ENCODE measurements at regions not wholly inside any gene's neighbourhood (a gene's known extent, or its start where the extent isn't known, plus 50 kb on each side); places are given as distances from the start of the nearest gene placed in this dataset.

DNA sequence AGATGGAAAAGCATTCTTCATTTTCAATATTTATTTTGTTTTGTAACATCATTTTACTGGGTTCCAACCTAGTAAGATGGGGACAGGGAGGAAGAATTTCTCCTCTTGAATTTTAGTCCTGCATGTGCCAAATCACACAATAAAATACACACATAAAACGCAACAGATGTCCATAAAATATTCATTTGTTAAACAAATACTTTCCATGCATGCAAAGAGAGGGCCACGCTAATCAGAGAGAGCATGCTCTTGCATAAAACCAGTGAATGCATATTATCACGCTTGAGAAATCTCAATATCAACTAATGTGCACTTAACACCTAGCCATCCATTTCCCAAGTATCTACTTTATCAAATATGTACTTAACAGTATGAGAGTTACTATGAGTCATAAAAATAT lies 212.6 kb upstream of the TARS1 start:
- H3K4me1 Mint-ChIP-seq (ENCODE audit: low read depth), result peaks cover 47% of the 10 kb centered on the region
- peaks cover 5% of the 10 kb centered on the region for H3K9me3 Mint-ChIP-seq (ENCODE audit: low read depth)
- H3K4me3 Mint-ChIP-seq (ENCODE audit: unreplicated experiment), result no peak overlapping the region
- no peak overlapping the region for H3K27ac Mint-ChIP-seq (ENCODE audit: unreplicated experiment)
- no peaks in the 10 kb centered on the region for H3K36me3 Mint-ChIP-seq (ENCODE audit: low read depth)
- TF ChIP-seq, protein P1, sequence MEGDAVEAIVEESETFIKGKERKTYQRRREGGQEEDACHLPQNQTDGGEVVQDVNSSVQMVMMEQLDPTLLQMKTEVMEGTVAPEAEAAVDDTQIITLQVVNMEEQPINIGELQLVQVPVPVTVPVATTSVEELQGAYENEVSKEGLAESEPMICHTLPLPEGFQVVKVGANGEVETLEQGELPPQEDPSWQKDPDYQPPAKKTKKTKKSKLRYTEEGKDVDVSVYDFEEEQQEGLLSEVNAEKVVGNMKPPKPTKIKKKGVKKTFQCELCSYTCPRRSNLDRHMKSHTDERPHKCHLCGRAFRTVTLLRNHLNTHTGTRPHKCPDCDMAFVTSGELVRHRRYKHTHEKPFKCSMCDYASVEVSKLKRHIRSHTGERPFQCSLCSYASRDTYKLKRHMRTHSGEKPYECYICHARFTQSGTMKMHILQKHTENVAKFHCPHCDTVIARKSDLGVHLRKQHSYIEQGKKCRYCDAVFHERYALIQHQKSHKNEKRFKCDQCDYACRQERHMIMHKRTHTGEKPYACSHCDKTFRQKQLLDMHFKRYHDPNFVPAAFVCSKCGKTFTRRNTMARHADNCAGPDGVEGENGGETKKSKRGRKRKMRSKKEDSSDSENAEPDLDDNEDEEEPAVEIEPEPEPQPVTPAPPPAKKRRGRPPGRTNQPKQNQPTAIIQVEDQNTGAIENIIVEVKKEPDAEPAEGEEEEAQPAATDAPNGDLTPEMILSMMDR (IDR thresholded peaks at IDR 0.05), result no peak
- DNase-seq (ENCODE audit: low spot score), result no peak
- H3K27me3 Mint-ChIP-seq (ENCODE audit: low read depth), result no peaks in the 10 kb centered on the region

DNA sequence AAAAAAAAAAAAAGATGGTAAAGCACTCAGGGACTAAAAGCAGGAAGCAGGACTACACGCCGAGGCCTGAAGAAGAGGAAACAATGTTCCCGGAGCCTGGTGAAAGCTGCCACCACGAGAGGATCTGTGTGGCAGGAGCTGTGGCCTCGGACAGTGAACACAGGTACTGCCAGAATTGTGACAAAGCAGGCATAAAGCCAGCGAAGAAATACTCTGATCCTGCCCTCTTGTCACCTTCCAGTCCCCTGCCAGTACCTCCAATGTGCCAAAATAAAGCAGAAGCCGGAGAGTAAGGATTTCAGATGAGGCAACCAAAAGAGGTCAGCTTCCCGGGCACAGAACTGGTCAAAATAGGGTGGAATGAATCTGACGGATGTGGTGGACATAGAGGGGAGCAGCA lies 211.5 kb upstream of the TARS1 start:
- Mint-ChIP-seq H3K36me3 (ENCODE audit: low read depth) (no peaks in the 10 kb centered on the region), H3K27me3 (ENCODE audit: low read depth) (no peaks in the 10 kb centered on the region), H3K4me1 (ENCODE audit: low read depth) (peaks cover 46% of the 10 kb centered on the region), H3K4me3 (ENCODE audit: unreplicated experiment) (no peak overlapping the region), H3K9me3 (ENCODE audit: low read depth) (peaks cover 5% of the 10 kb centered on the region), H3K27ac (ENCODE audit: unreplicated experiment) (no peak overlapping the region)
- TF ChIP-seq, protein P1 (IDR thresholded peaks at IDR 0.05), result no peak
- DNase-seq (ENCODE audit: low spot score), result no peak

DNA sequence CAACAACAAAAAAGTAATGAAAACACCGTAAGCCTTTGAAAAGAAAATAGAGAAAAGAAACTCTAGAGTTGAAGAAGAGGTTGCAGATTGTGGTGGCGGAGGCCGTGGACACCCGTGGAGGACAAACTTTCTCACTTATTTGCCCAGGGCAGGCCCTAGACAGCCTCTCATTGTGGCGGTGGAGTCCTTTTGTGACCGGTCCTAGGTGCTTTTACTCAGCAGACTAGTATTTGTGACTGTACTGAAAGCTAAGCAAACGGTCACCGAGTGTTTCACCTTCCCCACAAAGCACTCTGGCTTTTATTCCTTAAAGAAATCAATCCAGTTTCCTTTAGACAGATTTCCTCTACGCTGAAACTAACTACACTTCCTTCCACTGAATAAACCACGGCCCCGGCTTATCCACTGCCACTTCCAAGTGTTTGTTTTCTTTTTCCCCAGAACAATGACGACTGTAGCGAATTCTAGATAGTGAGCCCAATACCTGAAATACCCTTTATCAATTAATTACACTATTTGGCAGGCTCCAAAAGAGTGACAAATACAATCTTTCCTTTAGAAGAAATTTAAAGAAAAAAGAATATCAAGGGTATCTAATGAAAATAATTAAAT lies 210.2 kb upstream of the TARS1 start:
- Mint-ChIP-seq H3K4me3 (ENCODE audit: unreplicated experiment) (no peak overlapping the region), H3K27ac (ENCODE audit: unreplicated experiment) (no peak overlapping the region), H3K27me3 (ENCODE audit: low read depth) (no peaks in the 10 kb centered on the region), H3K4me1 (ENCODE audit: low read depth) (peaks cover 45% of the 10 kb centered on the region), H3K36me3 (ENCODE audit: low read depth) (no peaks in the 10 kb centered on the region), H3K9me3 (ENCODE audit: low read depth) (peaks cover 5% of the 10 kb centered on the region)
- no peak for DNase-seq (ENCODE audit: low spot score)
- TF ChIP-seq, protein P1 (IDR thresholded peaks at IDR 0.05), result no peak

DNA sequence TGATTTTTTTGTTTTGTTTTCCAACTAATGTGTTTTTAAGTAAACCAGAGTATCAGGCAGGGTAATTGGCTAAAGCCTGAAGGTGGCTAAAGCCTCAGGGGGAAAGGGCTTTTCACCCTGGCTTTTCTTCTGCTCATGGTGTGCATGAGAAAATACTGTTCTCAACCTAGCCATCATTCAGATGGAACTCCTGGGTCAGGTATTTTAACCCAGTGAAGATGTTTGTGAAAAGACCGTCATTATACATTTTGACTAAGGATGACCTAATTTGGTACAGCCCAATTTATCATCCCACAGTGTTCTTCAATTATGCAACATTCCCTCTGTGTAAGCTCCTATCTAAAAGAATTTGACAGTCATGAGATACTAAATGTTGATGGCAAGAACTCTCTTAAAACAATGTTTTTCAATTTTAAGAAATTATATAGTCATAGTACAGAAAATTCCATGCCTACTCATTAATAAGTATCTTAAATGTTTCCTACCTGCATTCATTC lies 209.5 kb upstream of the TARS1 start:
- Mint-ChIP-seq H3K36me3 (ENCODE audit: low read depth) (no peaks in the 10 kb centered on the region), H3K27ac (ENCODE audit: unreplicated experiment) (no peak overlapping the region), H3K9me3 (ENCODE audit: low read depth) (peaks cover 4% of the 10 kb centered on the region), H3K4me3 (ENCODE audit: unreplicated experiment) (no peak overlapping the region), H3K4me1 (ENCODE audit: low read depth) (peaks cover 47% of the 10 kb centered on the region), H3K27me3 (ENCODE audit: low read depth) (no peaks in the 10 kb centered on the region)
- DNase-seq (ENCODE audit: low spot score), result no peak
- TF ChIP-seq, protein P1 (IDR thresholded peaks at IDR 0.05), result no peak

DNA sequence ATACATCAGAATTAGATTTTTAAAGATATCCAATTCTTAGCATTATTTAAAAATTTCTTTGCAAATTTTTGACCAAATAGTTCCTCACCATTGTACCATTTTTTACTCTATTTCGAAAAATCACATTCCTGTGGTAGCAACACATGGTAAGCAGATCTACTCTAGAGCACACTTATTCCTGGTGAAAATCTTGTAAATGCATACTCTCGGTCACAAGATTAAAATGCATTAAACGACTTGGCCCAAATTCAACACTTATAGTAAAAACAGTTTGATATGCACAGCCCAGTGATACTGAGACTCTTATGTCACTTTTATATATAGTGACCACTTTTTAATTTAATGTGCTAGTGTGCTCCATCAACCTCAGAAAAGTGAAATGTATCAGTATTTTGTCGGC lies 208.8 kb upstream of the TARS1 start:
- TF ChIP-seq, protein P1 (IDR thresholded peaks at IDR 0.05), result no peak
- no peaks in the 10 kb centered on the region for H3K27me3 Mint-ChIP-seq (ENCODE audit: low read depth)
- no peak overlapping the region for H3K27ac Mint-ChIP-seq (ENCODE audit: unreplicated experiment)
- H3K36me3 Mint-ChIP-seq (ENCODE audit: low read depth), result no peaks in the 10 kb centered on the region
- DNase-seq (ENCODE audit: low spot score), result no peak
- no peak overlapping the region for H3K4me3 Mint-ChIP-seq (ENCODE audit: unreplicated experiment)
- peaks cover 3% of the 10 kb centered on the region for H3K9me3 Mint-ChIP-seq (ENCODE audit: low read depth)
- peaks cover 50% of the 10 kb centered on the region for H3K4me1 Mint-ChIP-seq (ENCODE audit: low read depth)
